HepG2 (cell line): ENCODE measurements at regions not wholly inside any gene's neighbourhood (a gene's known extent, or its start where the extent isn't known, plus 50 kb on each side); places are given as distances from the start of the nearest gene placed in this dataset.

Experiments
- ATAC-seq: fragments of 200-7000 bp; cut with Tn5 transposase; 3 replicates; pipeline ENCODE4 v1.9.1; 2020; ENCODE audit warnings: mild to moderate bottlenecking, moderate library complexity
- BruUV-seq: library from RNA; stranded (reverse); fragments of 400-500 nt; replicated peaks from 2 replicates; lab custom pipeline; 2021; lab: Mats Ljungman, UMichigan
- CTCF ChIA-PET: fragments of 300-600 bp; formaldehyde crosslinking; extraction: SDS; loops from one replicate; lab custom pipeline; 2021; ENCODE audit warnings: low total read pairs, inconsistent platforms, low intra/inter-chr PET ratio; lab: Yijun Ruan, JAX
- POLR2A ChIA-PET: fragments of 350-600 bp; sonication (Branson Sonifier 250); formaldehyde crosslinking; loops from one replicate; lab custom pipeline; 2020; ENCODE audit warnings: antibody characterized with exemption, inconsistent platforms; lab: Yijun Ruan, JAX
- DNase-seq: peaks from one replicate; pipeline ENCODE4 v3.0.0-alpha.2; 2015; ENCODE audit warnings: low spot score
- FAIRE-seq: peaks from 3 replicates; lab custom pipeline; 2011; peaks lifted over from hg19 to GRCh38; lab: Jason Lieb, UNC
- H2AFZ ChIP-seq: one replicate; pipeline ENCODE4 v1.6.1; 2011; ENCODE audit warnings: low read length, inconsistent platforms
- H3K27ac ChIP-seq: fragments of 300-600 bp; 3 replicates; pipeline ENCODE4 v1.8.0; 2011; ENCODE audit warnings: mixed run types, mild to moderate bottlenecking, mixed read lengths, low read length, inconsistent platforms; ENCODE audit not compliant: insufficient read depth; ENCODE audit errors: extremely low read length
- H3K27me3 ChIP-seq, 2 experiments: fragments of 200-600 bp in 1 of 2; 2 replicates in 1 of 2; 3 replicates in 1 of 2; pipeline versions ENCODE4 v1.6.0 to v1.8.0; 2011; ENCODE audit warnings: low read length in 2 of 2, mild to moderate bottlenecking in 2 of 2, moderate library complexity in 2 of 2, inconsistent platforms in 1 of 2; ENCODE audit not compliant: insufficient read depth in 2 of 2, control insufficient read depth in 1 of 2
- H3K36me3 ChIP-seq, 2 experiments: fragments of 200-600 bp in 1 of 2; replicated peaks in 1 of 2; 2 replicates in 1 of 2; 3 replicates in 1 of 2; pipeline versions ENCODE4 v1.5.1 to v1.8.0; 2011; ENCODE audit warnings: low read length in 2 of 2, inconsistent platforms in 1 of 2; ENCODE audit not compliant: insufficient read depth in 2 of 2, control insufficient read depth in 1 of 2
- H3K4me1 ChIP-seq: 2 replicates; pipeline ENCODE4 v1.5.1; 2012; ENCODE audit warnings: low read length, inconsistent platforms; ENCODE audit not compliant: insufficient read depth
- H3K4me2 ChIP-seq: 2 replicates; pipeline ENCODE4 v1.6.0; 2011; ENCODE audit warnings: low read depth, low read length, inconsistent platforms
- H3K4me3 ChIP-seq, 3 experiments: fragments of 200-600 bp in 1 of 3; sonication (generic), shearing (Covaris generic) in 1 of 3; replicated peaks in 1 of 3; 2 replicates each; pipeline ENCODE4 v1.5.1; 2011 to 2016; ENCODE audit warnings: low read length in 3 of 3, inconsistent platforms in 2 of 3, low read depth in 2 of 3, mild to moderate bottlenecking in 2 of 3, control low read depth in 1 of 3, mixed read lengths in 1 of 3; ENCODE audit not compliant: insufficient read depth in 1 of 3
- H3K79me2 ChIP-seq: one replicate; pipeline ENCODE4 v1.6.1; 2011; ENCODE audit warnings: low read length, inconsistent platforms; ENCODE audit not compliant: insufficient read depth
- H3K9ac ChIP-seq: 2 replicates; pipeline ENCODE4 v1.6.0; 2011; ENCODE audit warnings: mild to moderate bottlenecking, low read depth, low read length, inconsistent platforms; ENCODE audit not compliant: insufficient read depth
- H3K9me3 ChIP-seq: 2 replicates; pipeline ENCODE4 v1.5.1; 2012; ENCODE audit warnings: mild to moderate bottlenecking, low read length
- H4K20me1 ChIP-seq: 2 replicates; pipeline ENCODE4 v1.6.0; 2011; ENCODE audit warnings: inconsistent platforms, mild to moderate bottlenecking, low read length, moderate library complexity; ENCODE audit not compliant: insufficient read depth
- AGO2 ChIP-seq: fragments of 200-400 bp; formaldehyde crosslinking; optimal IDR thresholded peaks from 2 replicates; pipeline ENCODE3; 2017; ENCODE audit warnings: mild to moderate bottlenecking, low read depth, low read length, moderate library complexity
- ARNT ChIP-seq: fragments of 450-650 bp; IDR thresholded peaks from 2 replicates; pipeline ENCODE4 v1.6.1; 2017
- CAMTA2 ChIP-seq: sonication (generic); formaldehyde crosslinking; IDR thresholded peaks from 2 replicates; pipeline ENCODE4 v1.4.0; 2020; ENCODE audit warnings: mild to moderate bottlenecking, missing genetic modification reagents, borderline replicate concordance
- EHMT2 ChIP-seq: fragments of 200-600 bp; sonication (generic); IDR thresholded peaks from 2 replicates; pipeline ENCODE4 v1.7.0; 2017; ENCODE audit warnings: antibody characterized with exemption, low read depth, low read length, borderline replicate concordance
- KDM2A ChIP-seq: sonication (generic); formaldehyde crosslinking; IDR thresholded peaks from 2 replicates; pipeline ENCODE4 v1.4.0; 2020; ENCODE audit warnings: low read depth, missing genetic modification reagents, borderline replicate concordance
- MEIS2 ChIP-seq: sonication (generic); formaldehyde crosslinking; IDR thresholded peaks from 2 replicates; pipeline ENCODE4 v1.9.0; 2021; ENCODE audit warnings: mild to moderate bottlenecking, missing genetic modification reagents
- NKX3-1 ChIP-seq: sonication (generic); formaldehyde crosslinking; IDR thresholded peaks from 2 replicates; pipeline ENCODE4 v1.5.0; 2020; ENCODE audit warnings: missing genetic modification reagents
- PHF8 ChIP-seq: sonication (generic); formaldehyde crosslinking; IDR thresholded peaks from 2 replicates; pipeline ENCODE4 v1.5.0; 2020; ENCODE audit warnings: missing genetic modification reagents
- REL ChIP-seq: sonication (generic); formaldehyde crosslinking; conservative IDR thresholded peaks from 2 replicates; pipeline ENCODE4 v1.8.0; 2022; ENCODE audit warnings: mild to moderate bottlenecking, missing genetic modification reagents, moderate library complexity
- TMF1 ChIP-seq: sonication (generic); formaldehyde crosslinking; IDR thresholded peaks from 2 replicates; pipeline ENCODE4 v1.8.1; 2022; ENCODE audit warnings: low read depth, missing genetic modification reagents
- ZNF12 ChIP-seq: sonication (generic); formaldehyde crosslinking; IDR thresholded peaks from 2 replicates; pipeline ENCODE4 v1.5.0; 2020; ENCODE audit warnings: missing genetic modification reagents
- ZNF136 ChIP-seq: sonication (generic); formaldehyde crosslinking; IDR thresholded peaks from 2 replicates; pipeline ENCODE4 v1.8.1; 2022; ENCODE audit warnings: low read depth, mild to moderate bottlenecking, moderate library complexity, missing genetic modification reagents
- ZNF282 ChIP-seq: fragments of 450-650 bp; IDR thresholded peaks from 2 replicates; pipeline ENCODE4 v1.6.1; 2018; ENCODE audit not compliant: partially characterized antibody
- ZNF333 ChIP-seq: sonication (generic); formaldehyde crosslinking; IDR thresholded peaks from 2 replicates; pipeline ENCODE4 v1.4.0; 2020; ENCODE audit warnings: mild to moderate bottlenecking, missing genetic modification reagents, borderline replicate concordance
- WGBS: methylation state at CpG from one replicate; pipeline ENCODE4 v1.1.6; 2017; ENCODE audit warnings: low lambda C conversion rate; 5-methylcytosine and 5-hydroxymethylcytosine counted together
- in situ Hi-C: cut with HindIII; loops from 2 replicates; pipeline ENCODE4 v1.10.0; 2017; ENCODE audit warnings: low pct_unique_long_range_greater_than_20kb; ENCODE audit not compliant: extremely low pct_ligation_motif_present
- intact Hi-C: fragments of 100-400 bp; cut with micrococcal nuclease; formaldehyde crosslinking; loops from one replicate; pipeline ENCODE4 v1.10.0; 2022; ENCODE audit not compliant: unreplicated experiment
- TF ChIP-seq, protein P1 (sequence below): sonication (generic); formaldehyde crosslinking; conservative IDR thresholded peaks from 2 replicates; pipeline ENCODE4 v1.4.0; 2020; ENCODE audit warnings: missing genetic modification reagents
- TF ChIP-seq, protein P2 (sequence below): sonication (generic); formaldehyde crosslinking; IDR thresholded peaks from 2 replicates; pipeline ENCODE4 v1.5.0; 2020; ENCODE audit warnings: missing genetic modification reagents

DNA sequence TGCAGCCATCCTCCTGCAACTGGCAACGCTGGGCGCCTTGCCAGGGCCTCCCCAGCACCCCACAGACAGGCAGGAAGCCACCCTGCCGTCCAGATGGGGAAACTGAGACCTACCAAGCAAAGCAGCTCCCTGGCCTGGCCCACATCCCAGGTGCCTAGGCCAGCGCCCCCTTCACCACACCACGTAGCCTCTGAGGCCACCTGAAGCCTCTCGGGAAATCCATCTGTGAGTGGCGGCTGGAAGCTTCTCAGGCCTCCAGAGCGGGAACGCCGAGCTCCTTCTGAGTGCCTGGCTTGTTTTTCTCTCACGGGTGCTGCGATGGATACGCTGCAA, 58.7 kb downstream of the UNCX start (continued):
- TF ChIP-seq ZNF333, result no peak
- no peak for TF ChIP-seq REL (CRISPR knock-in tag)
- no peak for TF ChIP-seq EHMT2

DNA sequence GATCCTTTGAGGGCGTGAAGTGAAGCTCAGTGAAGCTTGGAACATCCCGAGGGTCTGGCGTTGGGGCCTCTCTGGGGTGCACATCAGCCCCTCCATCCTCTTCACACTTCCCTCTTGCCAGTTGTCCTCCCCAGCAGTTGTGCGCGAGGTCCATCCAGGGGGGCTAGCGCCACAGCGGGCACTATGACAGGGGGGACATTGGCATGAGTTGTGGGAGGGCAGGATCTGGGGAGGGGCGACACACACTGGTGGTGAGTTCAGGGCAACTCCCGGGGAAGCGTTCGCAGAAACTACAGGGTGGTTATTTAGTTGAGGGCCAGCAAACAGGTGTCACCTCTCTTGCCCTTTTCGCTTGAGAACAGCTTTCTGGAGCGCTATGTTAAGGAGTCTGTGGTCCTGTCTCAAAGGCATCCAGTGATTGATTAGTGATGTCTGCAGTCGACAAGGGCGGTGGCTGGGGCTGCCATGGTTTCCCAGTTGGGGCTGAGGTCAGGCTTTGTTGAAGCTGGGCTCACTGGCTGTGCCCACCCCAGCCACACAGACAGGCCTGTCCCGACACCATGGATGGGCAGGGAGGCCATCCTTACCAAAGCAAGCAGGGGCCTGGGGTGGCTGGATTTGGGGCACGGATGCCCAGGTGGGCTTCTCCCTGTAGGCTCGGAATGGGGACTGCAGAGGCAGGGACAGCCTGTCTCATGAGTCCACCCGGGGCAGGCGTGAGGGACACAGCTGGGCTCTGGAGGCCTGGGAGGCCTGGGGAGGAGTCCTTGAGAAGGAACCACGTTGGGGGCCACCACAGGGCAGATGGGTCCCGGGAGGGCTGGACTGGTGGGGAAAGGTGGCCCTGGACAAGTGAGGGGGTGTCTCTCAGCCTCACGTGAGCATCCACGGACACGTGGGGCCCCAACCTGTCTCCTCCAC, 59.4 kb downstream of the UNCX start:
- no peak overlapping the region for H3K27ac ChIP-seq
- H2AFZ ChIP-seq, result no peak overlapping the region
- in situ Hi-C loops, result no loop called here
- H3K9ac ChIP-seq, result no peak overlapping the region
- peaks cover 28 to 89% of the 10 kb centered on the region in 2 experiments for H3K27me3 ChIP-seq
- WGBS, result 19% methylated on average over 6 of the region's 25 CpGs
- CTCF ChIA-PET, result no interaction called here
- DNase-seq (no peak), FAIRE-seq (no peak), ATAC-seq (no peak)
- TF ChIP-seq ZNF136 (CRISPR knock-in tag), result no peak
- TF ChIP-seq PHF8 (CRISPR knock-in tag), result no peak
- no peak for TF ChIP-seq KDM2A (CRISPR knock-in tag)
- no peak for TF ChIP-seq ZNF12
- TF ChIP-seq, protein P1, sequence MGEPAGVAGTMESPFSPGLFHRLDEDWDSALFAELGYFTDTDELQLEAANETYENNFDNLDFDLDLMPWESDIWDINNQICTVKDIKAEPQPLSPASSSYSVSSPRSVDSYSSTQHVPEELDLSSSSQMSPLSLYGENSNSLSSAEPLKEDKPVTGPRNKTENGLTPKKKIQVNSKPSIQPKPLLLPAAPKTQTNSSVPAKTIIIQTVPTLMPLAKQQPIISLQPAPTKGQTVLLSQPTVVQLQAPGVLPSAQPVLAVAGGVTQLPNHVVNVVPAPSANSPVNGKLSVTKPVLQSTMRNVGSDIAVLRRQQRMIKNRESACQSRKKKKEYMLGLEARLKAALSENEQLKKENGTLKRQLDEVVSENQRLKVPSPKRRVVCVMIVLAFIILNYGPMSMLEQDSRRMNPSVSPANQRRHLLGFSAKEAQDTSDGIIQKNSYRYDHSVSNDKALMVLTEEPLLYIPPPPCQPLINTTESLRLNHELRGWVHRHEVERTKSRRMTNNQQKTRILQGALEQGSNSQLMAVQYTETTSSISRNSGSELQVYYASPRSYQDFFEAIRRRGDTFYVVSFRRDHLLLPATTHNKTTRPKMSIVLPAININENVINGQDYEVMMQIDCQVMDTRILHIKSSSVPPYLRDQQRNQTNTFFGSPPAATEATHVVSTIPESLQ (CRISPR knock-in tag), result no peak
- TF ChIP-seq, protein P2, sequence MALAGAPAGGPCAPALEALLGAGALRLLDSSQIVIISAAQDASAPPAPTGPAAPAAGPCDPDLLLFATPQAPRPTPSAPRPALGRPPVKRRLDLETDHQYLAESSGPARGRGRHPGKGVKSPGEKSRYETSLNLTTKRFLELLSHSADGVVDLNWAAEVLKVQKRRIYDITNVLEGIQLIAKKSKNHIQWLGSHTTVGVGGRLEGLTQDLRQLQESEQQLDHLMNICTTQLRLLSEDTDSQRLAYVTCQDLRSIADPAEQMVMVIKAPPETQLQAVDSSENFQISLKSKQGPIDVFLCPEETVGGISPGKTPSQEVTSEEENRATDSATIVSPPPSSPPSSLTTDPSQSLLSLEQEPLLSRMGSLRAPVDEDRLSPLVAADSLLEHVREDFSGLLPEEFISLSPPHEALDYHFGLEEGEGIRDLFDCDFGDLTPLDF (CRISPR knock-in tag), result no peak
- no peak for TF ChIP-seq ZNF282
- TF ChIP-seq AGO2, result no peak
- TF ChIP-seq ARNT, result no peak
- TF ChIP-seq NKX3-1 (CRISPR knock-in tag), result no peak
- no peak for TF ChIP-seq TMF1 (CRISPR knock-in tag)
- no peak for TF ChIP-seq CAMTA2 (CRISPR knock-in tag)
- TF ChIP-seq MEIS2 (CRISPR knock-in tag), result no peak
- no peak overlapping the region for H3K4me2 ChIP-seq
- POLR2A ChIA-PET, result no interaction called here
- H3K9me3 ChIP-seq, result no peaks in the 10 kb centered on the region
- H3K79me2 ChIP-seq, result no peaks in the 10 kb centered on the region
- H3K36me3 ChIP-seq, result no peaks in the 10 kb centered on the region
- intact Hi-C loops, result no loop called here
- no peak overlapping the region for H3K4me3 ChIP-seq
- H3K4me1 ChIP-seq, result no peaks in the 10 kb centered on the region
- no peaks in the 10 kb centered on the region for H4K20me1 ChIP-seq
- no TSS peak for BruUV-seq
